ENCODE measurements at regions not wholly inside any gene's neighbourhood (a gene's known extent, or its start where the extent isn't known, plus 50 kb on each side); places are given as distances from the start of the nearest gene placed in this dataset.

DNA sequence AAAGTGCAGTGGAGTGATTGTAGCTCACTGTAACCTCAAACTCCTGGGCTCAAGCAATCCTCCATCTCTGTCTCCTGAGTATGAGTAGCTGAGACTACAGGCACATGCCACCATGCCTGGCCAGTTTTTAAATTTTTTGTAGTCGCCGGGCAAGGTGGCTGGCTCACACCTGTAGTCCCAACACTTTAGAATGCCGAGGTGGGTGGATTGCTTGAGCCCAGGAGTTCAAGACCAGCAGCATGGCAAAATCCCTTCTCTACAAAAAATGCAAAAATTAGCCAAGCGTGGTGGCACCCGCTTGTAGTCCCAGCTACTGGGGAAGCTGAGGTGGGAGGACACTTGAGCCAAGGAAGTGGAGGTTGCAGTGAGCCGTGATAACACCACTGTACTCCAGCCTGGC lies 219.5 kb downstream of the KLHL28 start:
- TF ChIP-seq, protein P1, sequence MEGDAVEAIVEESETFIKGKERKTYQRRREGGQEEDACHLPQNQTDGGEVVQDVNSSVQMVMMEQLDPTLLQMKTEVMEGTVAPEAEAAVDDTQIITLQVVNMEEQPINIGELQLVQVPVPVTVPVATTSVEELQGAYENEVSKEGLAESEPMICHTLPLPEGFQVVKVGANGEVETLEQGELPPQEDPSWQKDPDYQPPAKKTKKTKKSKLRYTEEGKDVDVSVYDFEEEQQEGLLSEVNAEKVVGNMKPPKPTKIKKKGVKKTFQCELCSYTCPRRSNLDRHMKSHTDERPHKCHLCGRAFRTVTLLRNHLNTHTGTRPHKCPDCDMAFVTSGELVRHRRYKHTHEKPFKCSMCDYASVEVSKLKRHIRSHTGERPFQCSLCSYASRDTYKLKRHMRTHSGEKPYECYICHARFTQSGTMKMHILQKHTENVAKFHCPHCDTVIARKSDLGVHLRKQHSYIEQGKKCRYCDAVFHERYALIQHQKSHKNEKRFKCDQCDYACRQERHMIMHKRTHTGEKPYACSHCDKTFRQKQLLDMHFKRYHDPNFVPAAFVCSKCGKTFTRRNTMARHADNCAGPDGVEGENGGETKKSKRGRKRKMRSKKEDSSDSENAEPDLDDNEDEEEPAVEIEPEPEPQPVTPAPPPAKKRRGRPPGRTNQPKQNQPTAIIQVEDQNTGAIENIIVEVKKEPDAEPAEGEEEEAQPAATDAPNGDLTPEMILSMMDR (conservative IDR thresholded peaks at IDR 0.05; ENCODE audit: low read depth, low read length) = no peak
- no peak for TF ChIP-seq EZH2 (IDR thresholded peaks at IDR 0.05; ENCODE audit: borderline replicate concordance, low read depth, low read length, poor library complexity, severe bottlenecking)
